ENCODE measurements at regions not wholly inside any gene's neighbourhood (a gene's known extent, or its start where the extent isn't known, plus 50 kb on each side); places are given as distances from the start of the nearest gene placed in this dataset.

DNA sequence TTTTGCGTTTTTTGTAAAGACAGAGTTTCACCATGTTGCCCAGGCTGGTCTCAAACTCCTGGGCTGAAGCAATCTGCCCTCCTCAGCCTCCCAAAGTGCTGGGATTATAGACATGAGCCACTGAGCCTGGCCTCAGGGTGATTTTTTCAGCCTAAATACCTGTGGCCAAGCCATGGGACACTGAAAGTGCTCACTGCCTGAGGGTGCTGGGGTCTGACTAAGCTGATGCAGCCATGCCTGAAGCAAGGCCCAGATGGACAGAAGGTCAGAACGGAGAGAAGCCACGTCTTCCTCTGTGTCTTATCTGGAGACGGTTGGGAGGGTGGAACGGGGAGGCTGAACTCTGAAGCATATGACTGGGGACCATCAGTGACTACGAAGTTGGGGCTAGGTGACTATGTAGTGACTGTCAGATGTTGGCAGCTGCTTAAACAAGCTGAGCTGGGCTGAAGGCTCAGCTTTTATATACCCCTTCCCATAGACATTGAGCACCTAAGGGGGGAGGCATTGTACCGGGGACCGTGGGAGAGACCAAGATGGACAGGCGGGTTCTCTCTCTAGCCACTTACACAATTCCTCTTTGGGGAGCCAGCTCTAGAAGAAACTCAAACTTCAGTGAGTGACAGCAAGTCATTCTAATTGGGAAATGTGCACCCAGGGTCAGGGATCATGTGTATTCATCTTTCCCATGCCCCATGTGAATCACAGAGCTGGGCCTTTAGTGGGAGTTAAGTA, 73.3 kb upstream of the HABP2 start:
- TF ChIP-seq, protein P1, sequence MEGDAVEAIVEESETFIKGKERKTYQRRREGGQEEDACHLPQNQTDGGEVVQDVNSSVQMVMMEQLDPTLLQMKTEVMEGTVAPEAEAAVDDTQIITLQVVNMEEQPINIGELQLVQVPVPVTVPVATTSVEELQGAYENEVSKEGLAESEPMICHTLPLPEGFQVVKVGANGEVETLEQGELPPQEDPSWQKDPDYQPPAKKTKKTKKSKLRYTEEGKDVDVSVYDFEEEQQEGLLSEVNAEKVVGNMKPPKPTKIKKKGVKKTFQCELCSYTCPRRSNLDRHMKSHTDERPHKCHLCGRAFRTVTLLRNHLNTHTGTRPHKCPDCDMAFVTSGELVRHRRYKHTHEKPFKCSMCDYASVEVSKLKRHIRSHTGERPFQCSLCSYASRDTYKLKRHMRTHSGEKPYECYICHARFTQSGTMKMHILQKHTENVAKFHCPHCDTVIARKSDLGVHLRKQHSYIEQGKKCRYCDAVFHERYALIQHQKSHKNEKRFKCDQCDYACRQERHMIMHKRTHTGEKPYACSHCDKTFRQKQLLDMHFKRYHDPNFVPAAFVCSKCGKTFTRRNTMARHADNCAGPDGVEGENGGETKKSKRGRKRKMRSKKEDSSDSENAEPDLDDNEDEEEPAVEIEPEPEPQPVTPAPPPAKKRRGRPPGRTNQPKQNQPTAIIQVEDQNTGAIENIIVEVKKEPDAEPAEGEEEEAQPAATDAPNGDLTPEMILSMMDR (conservative IDR thresholded peaks at IDR 0.05; ENCODE audit: control insufficient read depth, insufficient read depth, low read depth, low read length), result no peak
- H3K4me3 ChIP-seq (ENCODE audit: control insufficient read depth, low read depth, low read length), result no peak overlapping the region
- DNase-seq (ENCODE audit: low read depth), result no peak

DNA sequence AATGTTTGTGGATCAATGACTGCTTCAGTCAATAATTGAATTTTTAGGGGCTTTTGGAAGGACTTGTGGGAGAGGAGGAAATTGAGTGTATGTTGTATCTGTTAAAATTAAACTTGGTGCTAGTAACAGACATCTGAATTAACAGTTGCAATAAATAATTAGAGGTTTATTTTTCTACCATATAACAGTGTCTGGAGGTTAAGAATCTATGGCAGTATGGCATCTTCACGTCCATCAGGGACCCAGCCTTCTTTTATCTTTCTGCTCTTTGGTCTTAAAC, 72.8 kb upstream of the HABP2 start:
- TF ChIP-seq, protein P1 (conservative IDR thresholded peaks at IDR 0.05; ENCODE audit: control insufficient read depth, insufficient read depth, low read depth, low read length), result no peak
- DNase-seq (ENCODE audit: low read depth), result no peak
- no peak overlapping the region for H3K4me3 ChIP-seq (ENCODE audit: control insufficient read depth, low read depth, low read length)

DNA sequence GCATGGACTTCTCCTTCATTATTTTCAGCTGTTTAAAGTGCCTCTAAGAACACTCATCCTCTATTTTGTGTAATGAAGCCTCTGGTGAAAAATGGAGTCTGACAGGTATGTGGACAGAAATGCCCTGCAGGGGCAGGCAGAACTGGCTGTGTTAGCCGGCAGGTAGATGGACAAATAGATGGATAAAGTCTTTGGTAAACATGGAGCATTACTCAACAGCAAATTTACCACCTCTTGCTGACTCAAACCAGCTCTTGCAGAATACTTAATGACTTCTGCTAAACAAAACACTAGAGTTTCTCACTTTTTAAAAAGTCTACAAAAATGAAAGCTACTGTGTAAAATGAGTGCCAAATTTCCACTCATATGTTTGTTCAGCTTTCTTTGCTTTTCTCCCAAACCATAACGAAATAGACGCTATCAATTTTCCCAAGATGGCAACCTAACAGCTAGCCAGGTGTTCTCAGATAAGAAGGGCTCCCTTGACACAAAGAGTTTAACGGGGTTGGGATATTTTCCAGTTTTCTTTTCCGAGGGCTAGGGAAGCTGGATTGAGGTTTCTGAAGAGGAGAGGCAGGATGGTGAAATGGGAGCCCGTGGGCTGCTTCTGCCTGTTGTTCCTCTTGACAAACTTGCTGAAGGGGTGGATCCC, 71.9 kb upstream of the HABP2 start:
- TF ChIP-seq, protein P1 (conservative IDR thresholded peaks at IDR 0.05; ENCODE audit: control insufficient read depth, insufficient read depth, low read depth, low read length), result no peak
- no peak overlapping the region for H3K4me3 ChIP-seq (ENCODE audit: control insufficient read depth, low read depth, low read length)
- no peak for DNase-seq (ENCODE audit: low read depth)

DNA sequence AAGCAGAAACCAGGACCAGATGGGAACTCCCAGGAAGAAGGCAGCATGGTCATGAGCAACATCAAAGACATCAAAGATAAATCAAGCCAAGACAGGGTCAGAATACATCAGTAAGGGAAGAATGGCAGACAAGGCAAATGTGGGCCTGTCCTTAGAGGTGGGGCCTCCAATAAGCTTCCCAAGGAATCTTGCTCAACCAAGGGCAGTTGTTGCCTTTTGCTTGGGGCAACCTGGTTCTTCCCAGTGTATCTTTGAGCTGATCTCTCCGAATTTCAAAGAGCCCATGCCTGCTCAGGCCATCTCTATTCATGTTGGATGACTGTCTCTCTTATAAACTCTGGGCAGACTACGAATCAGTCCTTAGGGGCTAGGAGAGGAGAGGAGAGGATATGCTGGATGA, 68.4 kb upstream of the HABP2 start:
- no peak overlapping the region for H3K4me3 ChIP-seq (ENCODE audit: control insufficient read depth, low read depth, low read length)
- TF ChIP-seq, protein P1 (conservative IDR thresholded peaks at IDR 0.05; ENCODE audit: control insufficient read depth, insufficient read depth, low read depth, low read length), result no peak
- DNase-seq (ENCODE audit: low read depth), result no peak

DNA sequence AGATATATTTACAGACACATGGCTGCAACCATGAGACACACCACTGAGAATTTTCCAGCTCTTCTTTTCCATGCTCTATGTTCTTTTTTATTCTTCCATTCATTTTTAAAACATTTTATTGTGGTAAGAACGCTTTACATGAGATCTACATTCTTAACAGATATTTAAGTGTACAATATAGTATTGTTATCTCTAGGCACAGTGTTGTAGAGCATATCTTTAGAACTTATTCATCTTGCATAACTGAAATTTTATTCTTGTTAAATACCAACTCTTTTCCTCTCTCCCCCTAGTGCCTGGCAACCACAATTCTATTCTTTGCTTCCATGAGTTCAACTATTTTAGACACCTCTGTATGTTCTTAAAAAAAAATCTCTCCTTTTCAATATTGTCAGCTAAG, 67.1 kb upstream of the HABP2 start:
- H3K4me3 ChIP-seq (ENCODE audit: control insufficient read depth, low read depth, low read length), result no peak overlapping the region
- TF ChIP-seq, protein P1 (conservative IDR thresholded peaks at IDR 0.05; ENCODE audit: control insufficient read depth, insufficient read depth, low read depth, low read length), result no peak
- no peak for DNase-seq (ENCODE audit: low read depth)

DNA sequence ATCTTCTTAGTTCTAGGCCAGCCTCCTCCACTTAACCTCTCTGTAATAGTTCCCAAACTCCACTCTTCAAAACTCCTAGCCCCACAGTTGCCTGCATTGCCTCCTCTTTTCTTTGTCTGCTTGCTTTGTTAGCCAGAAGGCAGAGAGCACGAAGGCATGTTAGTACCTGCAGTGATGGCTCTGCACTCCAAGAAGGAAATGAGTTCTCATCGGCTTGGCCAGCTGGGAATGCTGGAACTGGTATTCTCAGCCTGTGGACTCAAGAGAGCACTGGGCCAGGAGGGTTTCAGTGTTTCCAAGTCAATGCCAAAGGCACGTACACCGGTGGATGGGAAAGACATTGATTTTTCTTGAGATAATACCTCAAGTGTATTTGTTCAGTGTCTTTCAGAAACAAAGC, 66.3 kb upstream of the HABP2 start:
- TF ChIP-seq, protein P1 (conservative IDR thresholded peaks at IDR 0.05; ENCODE audit: control insufficient read depth, insufficient read depth, low read depth, low read length), result no peak
- no peak for DNase-seq (ENCODE audit: low read depth)
- H3K4me3 ChIP-seq (ENCODE audit: control insufficient read depth, low read depth, low read length), result no peak overlapping the region

All from fibroblast of mammary gland (primary cell).